Endothelial cell of umbilical vein (primary cell): ENCODE measurements at regions not wholly inside any gene's neighbourhood (a gene's known extent, or its start where the extent isn't known, plus 50 kb on each side); places are given as distances from the start of the nearest gene placed in this dataset.

Experiments used
- BruUV-seq: library from RNA; stranded (reverse); fragments of 400-500 nt; replicated peaks from 2 replicates; lab custom pipeline; 2021; lab: Mats Ljungman, UMichigan
- CTCF ChIA-PET: fragments of 300-600, 350-600 bp; sonication (Branson Sonifier 250); formaldehyde crosslinking; loops from one replicate; lab custom pipeline; 2021; ENCODE audit warnings: antibody characterized with exemption, inconsistent platforms; lab: Charles Lee
- POLR2A ChIA-PET: fragments of 300-600, 350-600 bp; sonication (Branson Sonifier 250); formaldehyde crosslinking; loops from one replicate; lab custom pipeline; 2021; ENCODE audit warnings: antibody characterized with exemption, inconsistent platforms; lab: Charles Lee
- DNase-seq: peaks from one replicate; pipeline ENCODE4 v3.0.0-alpha.2; 2011; ENCODE audit warnings: low read depth, low spot score
- FAIRE-seq: peaks from 2 replicates; lab custom pipeline; 2011; peaks lifted over from hg19 to GRCh38; lab: Jason Lieb, UNC
- H2AFZ ChIP-seq: 2 replicates; pipeline ENCODE4 v1.6.0; 2012; ENCODE audit warnings: low read depth, low read length, control low read depth, inconsistent platforms
- H3K27ac ChIP-seq: 2 replicates; pipeline ENCODE4 v1.5.1; 2011; ENCODE audit warnings: low read depth, mild to moderate bottlenecking, control low read depth, low read length, moderate library complexity; ENCODE audit not compliant: insufficient read depth
- H3K27me3 ChIP-seq, 2 experiments: 2 replicates each; pipeline versions ENCODE4 v1.6.0 to v1.6.1; 2011; ENCODE audit warnings: low read length in 2 of 2, mixed read lengths in 1 of 2; ENCODE audit not compliant: control insufficient read depth in 2 of 2, insufficient read depth in 2 of 2
- H3K36me3 ChIP-seq, 2 experiments: 2 replicates in 1 of 2; 3 replicates in 1 of 2; pipeline ENCODE4 v1.5.1; 2011; ENCODE audit warnings: low read length in 2 of 2, mild to moderate bottlenecking in 1 of 2, moderate library complexity in 1 of 2; ENCODE audit not compliant: control insufficient read depth in 2 of 2, insufficient read depth in 2 of 2; ENCODE audit errors: extremely low read depth in 1 of 2
- H3K4me1 ChIP-seq: 3 replicates; pipeline ENCODE4 v1.5.1; 2011; ENCODE audit warnings: mild to moderate bottlenecking, low read length; ENCODE audit not compliant: control insufficient read depth, insufficient read depth; ENCODE audit errors: extremely low read depth
- H3K4me2 ChIP-seq: 2 replicates; pipeline ENCODE4 v1.6.1; 2011; ENCODE audit warnings: low read length, control low read depth, mixed read lengths; ENCODE audit not compliant: insufficient read depth
- H3K4me3 ChIP-seq, 3 experiments: fragments of 200-600 bp in 1 of 3; sonication (generic), shearing (Covaris generic) in 1 of 3; replicated peaks in 1 of 3; 2 replicates each; pipeline ENCODE4 v1.5.1; 2011 to 2016; ENCODE audit warnings: control low read depth in 3 of 3, low read length in 3 of 3, mild to moderate bottlenecking in 2 of 3, inconsistent platforms in 1 of 3, low read depth in 1 of 3, moderate library complexity in 1 of 3; ENCODE audit not compliant: insufficient read depth in 1 of 3
- H3K79me2 ChIP-seq: 2 replicates; pipeline ENCODE4 v1.6.0; 2012; ENCODE audit warnings: low read length, inconsistent platforms; ENCODE audit not compliant: control insufficient read depth, insufficient read depth
- H3K9ac ChIP-seq: replicated peaks from 2 replicates; pipeline ENCODE3; 2011; ENCODE audit warnings: low read length, control low read depth; ENCODE audit not compliant: insufficient read depth; ENCODE audit errors: extremely low read depth
- H3K9me1 ChIP-seq: replicated peaks from 3 replicates; pipeline ENCODE4 v1.6.0; 2011; ENCODE audit warnings: mild to moderate bottlenecking, low read length; ENCODE audit not compliant: control insufficient read depth, insufficient read depth; ENCODE audit errors: extremely low read depth
- H3K9me3 ChIP-seq: replicated peaks from 2 replicates; pipeline ENCODE4 v1.5.1; 2012; ENCODE audit warnings: low read length, inconsistent platforms; ENCODE audit not compliant: control insufficient read depth, insufficient read depth
- H4K20me1 ChIP-seq: replicated peaks from 2 replicates; pipeline ENCODE3; 2011; ENCODE audit warnings: mild to moderate bottlenecking, low read length; ENCODE audit not compliant: control insufficient read depth, insufficient read depth; ENCODE audit errors: extremely low read depth
- CTCF ChIP-seq, 2 donors: IDR thresholded peaks; 1 replicate in 1 of 2; 2 replicates in 1 of 2; pipeline ENCODE4 v1.5.1; 2011; ENCODE audit warnings: low read length in 2 of 2, mild to moderate bottlenecking in 2 of 2, moderate library complexity in 2 of 2, control low read depth in 1 of 2, inconsistent platforms in 1 of 2, low read depth in 1 of 2; ENCODE audit not compliant: insufficient read depth in 1 of 2; ENCODE audit errors: extremely low read depth in 1 of 2
- EZH2 ChIP-seq: IDR thresholded peaks from 2 replicates; pipeline ENCODE4 v1.6.1; 2012; ENCODE audit warnings: borderline replicate concordance, low read depth, mild to moderate bottlenecking, moderate library complexity, low read length, inconsistent platforms; ENCODE audit not compliant: severe bottlenecking
- FOS ChIP-seq: IDR thresholded peaks from 2 replicates; pipeline ENCODE4 v1.6.1; 2011; ENCODE audit warnings: mild to moderate bottlenecking, low read length, moderate library complexity, borderline replicate concordance; ENCODE audit not compliant: insufficient read depth
- GATA2 ChIP-seq: IDR thresholded peaks from 2 replicates; pipeline ENCODE4 v1.7.0; 2011; ENCODE audit warnings: low read depth, mild to moderate bottlenecking, moderate library complexity, mixed read lengths, low read length; ENCODE audit not compliant: insufficient read length, insufficient read depth
- JUN ChIP-seq: IDR thresholded peaks from 2 replicates; pipeline ENCODE4 v1.6.1; 2011; ENCODE audit warnings: borderline replicate concordance, low read depth; ENCODE audit not compliant: insufficient read length, insufficient read depth
- MAX ChIP-seq: IDR thresholded peaks from 2 replicates; pipeline ENCODE4 v1.6.1; 2011; ENCODE audit not compliant: insufficient read depth, insufficient read length
- MYC ChIP-seq: IDR thresholded peaks from one replicate; pipeline ENCODE4 v1.6.1; 2011; ENCODE audit warnings: mild to moderate bottlenecking, low read depth, low read length
- POLR2A ChIP-seq: IDR thresholded peaks from 2 replicates; pipeline ENCODE4 v1.6.1; 2012; ENCODE audit warnings: low read depth, mild to moderate bottlenecking, control low read depth, low read length
- POLR2AphosphoS5 ChIP-seq: IDR thresholded peaks from 2 replicates; pipeline ENCODE4 v1.6.1; 2012; ENCODE audit warnings: low read depth, mild to moderate bottlenecking, control low read depth, low read length, moderate library complexity; ENCODE audit not compliant: insufficient read depth
- dilution Hi-C: fragments of 300-500 bp; cut with MboI; formaldehyde crosslinking; loops from one replicate; pipeline ENCODE4 v1.15.0; 2019; ENCODE audit warnings: low sequenced_read_pairs; ENCODE audit not compliant: extremely low pct_ligation_motif_present
- intact Hi-C: fragments of 100-400 bp; cut with micrococcal nuclease; formaldehyde crosslinking; loops from one replicate; pipeline ENCODE4 v1.10.0; 2022

GRCh38 chr3:106797461-106797860 is 579.8 kb upstream of the CCDC54 start:
- no peak for FAIRE-seq

More at GRCh38 chr3:106797461-106797860, 579.8 kb upstream of the CCDC54 start:
- no peak overlapping the region for H2AFZ ChIP-seq
- TF ChIP-seq GATA2: no peak
- no peak for TF ChIP-seq FOS
- TF ChIP-seq MYC: no peak
- TF ChIP-seq EZH2: no peak
- no peak for TF ChIP-seq MAX
- TF ChIP-seq POLR2AphosphoS5: no peak
- TF ChIP-seq JUN: no peak
- no peak for TF ChIP-seq POLR2A
- TF ChIP-seq CTCF (IDR thresholded peaks at IDR 0.05; ENCODE audit: extremely low read depth in 1 of 2, insufficient read depth in 1 of 2, low read depth in 1 of 2, low read length in 2 of 2): no peak
- no peaks in the 10 kb centered on the region for H3K4me1 ChIP-seq
- intact Hi-C loops: no loop called here
- no peak overlapping the region for H3K4me2 ChIP-seq
- H4K20me1 ChIP-seq: no peaks in the 10 kb centered on the region
- no peak for DNase-seq
- BruUV-seq: no TSS peak
- CTCF ChIA-PET: no interaction called here
- H3K36me3 ChIP-seq: no peaks in the 10 kb centered on the region
- H3K4me3 ChIP-seq: no peak overlapping the region
- no peaks in the 10 kb centered on the region for H3K9me1 ChIP-seq
- POLR2A ChIA-PET: no interaction called here
- H3K79me2 ChIP-seq: no peaks in the 10 kb centered on the region
- H3K27me3 ChIP-seq: no peaks in the 10 kb centered on the region
- dilution Hi-C loops: no loop called here
- no peak overlapping the region for H3K27ac ChIP-seq
- no peak overlapping the region for H3K9ac ChIP-seq
- H3K9me3 ChIP-seq: no peaks in the 10 kb centered on the region
